IMR-90 (cell line): ENCODE measurements at regions not wholly inside any gene's neighbourhood (a gene's known extent, or its start where the extent isn't known, plus 50 kb on each side); places are given as distances from the start of the nearest gene placed in this dataset.

ENCODE experiments used
- ATAC-seq: fragments of 200-7000 bp; cut with Tn5 transposase; 2 replicates; pipeline ENCODE4 v1.9.1; 2020; ENCODE audit warnings: low read depth, mild to moderate bottlenecking, moderate library complexity
- BruUV-seq: library from RNA; stranded (reverse); fragments of 400-500 nt; replicated peaks from 2 replicates; lab custom pipeline; 2021; lab: Mats Ljungman, UMichigan
- CTCF ChIA-PET: fragments of 300-600 bp; formaldehyde crosslinking; extraction: SDS; loops from one replicate; lab custom pipeline; 2021; ENCODE audit warnings: antibody characterized with exemption; lab: Yijun Ruan, JAX
- POLR2A ChIA-PET: fragments of 300-600 bp; sonication (Branson Sonifier 250); formaldehyde crosslinking; loops from one replicate; lab custom pipeline; 2022; ENCODE audit warnings: antibody characterized with exemption; ENCODE audit not compliant: unreplicated experiment; lab: Charles Lee
- DNase-seq: peaks from one replicate; pipeline ENCODE4 v3.0.0; 2013
- H2AFZ ChIP-seq: replicated peaks from 2 replicates; pipeline ENCODE3; 2013; ENCODE audit warnings: low read length, mild to moderate bottlenecking; ENCODE audit not compliant: poor library complexity
- H2AK5ac ChIP-seq: 2 replicates; pipeline ENCODE4 v1.6.1; 2013; ENCODE audit warnings: low read depth, low read length, inconsistent platforms
- H2AK9ac ChIP-seq: replicated peaks from 2 replicates; pipeline ENCODE3; 2013; ENCODE audit warnings: mild to moderate bottlenecking, low read depth, low read length, moderate library complexity; ENCODE audit not compliant: poor library complexity
- H2BK120ac ChIP-seq: 2 replicates; pipeline ENCODE4 v1.6.1; 2013; ENCODE audit warnings: low read depth, low read length, inconsistent platforms
- H2BK15ac ChIP-seq: 3 replicates; pipeline ENCODE4 v1.6.1; 2013; ENCODE audit warnings: low read depth, low read length, inconsistent platforms
- H2BK20ac ChIP-seq: 2 replicates; pipeline ENCODE4 v1.6.1; 2013; ENCODE audit warnings: low read depth, mild to moderate bottlenecking, inconsistent platforms, low read length, moderate library complexity
- H2BK5ac ChIP-seq: 2 replicates; pipeline ENCODE4 v1.6.1; 2013; ENCODE audit warnings: mild to moderate bottlenecking, low read depth, low read length, inconsistent platforms; ENCODE audit not compliant: poor library complexity, severe bottlenecking
- H3K14ac ChIP-seq: replicated peaks from 2 replicates; pipeline ENCODE4 v1.6.1; 2013; ENCODE audit warnings: low read depth, low read length, inconsistent platforms
- H3K18ac ChIP-seq: 2 replicates; pipeline ENCODE4 v1.6.1; 2013; ENCODE audit warnings: low read depth, low read length, control low read depth
- H3K23ac ChIP-seq: 2 replicates; pipeline ENCODE4 v1.6.1; 2013; ENCODE audit warnings: low read depth, low read length, inconsistent platforms
- H3K27ac ChIP-seq: 2 replicates; pipeline ENCODE4 v1.5.1; 2013; ENCODE audit warnings: mild to moderate bottlenecking, control low read depth, low read length; ENCODE audit not compliant: insufficient read depth
- H3K27me3 ChIP-seq: 2 replicates; pipeline ENCODE4 v1.6.1; 2013; ENCODE audit warnings: low read length; ENCODE audit not compliant: control insufficient read depth, insufficient read depth
- H3K36me3 ChIP-seq: 2 replicates; pipeline ENCODE4 v1.6.1; 2013; ENCODE audit warnings: low read length, mixed read lengths; ENCODE audit not compliant: control insufficient read depth, insufficient read depth
- H3K4ac ChIP-seq: 2 replicates; pipeline ENCODE4 v1.6.1; 2013; ENCODE audit warnings: low read depth, low read length, inconsistent platforms
- H3K4me1 ChIP-seq: 2 replicates; pipeline ENCODE4 v1.6.1; 2013; ENCODE audit warnings: low read length, mixed read lengths; ENCODE audit not compliant: control insufficient read depth, insufficient read depth
- H3K4me2 ChIP-seq: 2 replicates; pipeline ENCODE4 v1.6.1; 2013; ENCODE audit warnings: low read depth, mild to moderate bottlenecking, control low read depth, low read length, moderate library complexity
- H3K4me3 ChIP-seq: 2 replicates; pipeline ENCODE4 v1.5.1; 2013; ENCODE audit warnings: low read depth, mild to moderate bottlenecking, control low read depth, low read length, moderate library complexity; ENCODE audit not compliant: insufficient read depth
- H3K56ac ChIP-seq: 2 replicates; pipeline ENCODE4 v1.6.1; 2013; ENCODE audit warnings: low read length, inconsistent platforms; ENCODE audit not compliant: insufficient read depth; ENCODE audit errors: extremely low read depth
- H3K79me1 ChIP-seq, 2 experiments: 2 replicates each; pipeline ENCODE4 v1.6.1; 2013; ENCODE audit warnings: low read length in 2 of 2, inconsistent platforms in 1 of 2, low read depth in 1 of 2
- H3K9ac ChIP-seq: 2 replicates; pipeline ENCODE4 v1.6.1; 2013; ENCODE audit warnings: low read depth, low read length, control low read depth
- H3K9me1 ChIP-seq: 2 replicates; pipeline ENCODE4 v1.6.1; 2013; ENCODE audit warnings: low read length, inconsistent platforms; ENCODE audit not compliant: insufficient read depth
- H3K9me3 ChIP-seq: 2 replicates; pipeline ENCODE4 v1.6.1; 2013; ENCODE audit warnings: low read length; ENCODE audit not compliant: control insufficient read depth, insufficient read depth
- H4K20me1 ChIP-seq: 2 replicates; pipeline ENCODE4 v1.6.1; 2013; ENCODE audit warnings: low read length, inconsistent platforms; ENCODE audit not compliant: insufficient read depth
- H4K5ac ChIP-seq: 2 replicates; pipeline ENCODE4 v1.6.1; 2013; ENCODE audit warnings: mild to moderate bottlenecking, low read depth, low read length, control low read depth
- H4K8ac ChIP-seq, 2 experiments: 2 replicates each; pipeline ENCODE4 v1.6.1; 2013; ENCODE audit warnings: low read depth in 2 of 2, low read length in 2 of 2, control low read depth in 1 of 2, inconsistent platforms in 1 of 2
- H4K91ac ChIP-seq: 2 replicates; pipeline ENCODE4 v1.6.1; 2013; ENCODE audit warnings: low read depth, low read length, inconsistent platforms; ENCODE audit not compliant: insufficient read depth
- BHLHE40 ChIP-seq: fragments of 150-350 bp; IDR thresholded peaks from 2 replicates; pipeline ENCODE4 v1.6.1; 2016; ENCODE audit warnings: mild to moderate bottlenecking, low read depth, low read length
- CEBPB ChIP-seq: IDR thresholded peaks from 2 replicates; pipeline ENCODE4 v1.6.1; 2012; ENCODE audit warnings: low read depth, low read length, improper control_type of control experiment
- ELK1 ChIP-seq: fragments of 150-350 bp; IDR thresholded peaks from 2 replicates; pipeline ENCODE4 v1.6.1; 2016; ENCODE audit warnings: low read depth, mild to moderate bottlenecking, low read length, moderate library complexity, borderline replicate concordance
- FOS ChIP-seq: fragments of 150-350 bp; IDR thresholded peaks from 2 replicates; pipeline ENCODE4 v1.6.1; 2016; ENCODE audit warnings: low read depth, low read length
- MAFK ChIP-seq: IDR thresholded peaks from 2 replicates; pipeline ENCODE4 v1.6.1; 2012; ENCODE audit warnings: low read depth, low read length, improper control_type of control experiment
- MAZ ChIP-seq: IDR thresholded peaks from 2 replicates; pipeline ENCODE4 v1.6.1; 2012; ENCODE audit warnings: low read depth, mild to moderate bottlenecking, low read length, improper control_type of control experiment, moderate library complexity, borderline replicate concordance
- MXI1 ChIP-seq: IDR thresholded peaks from 2 replicates; pipeline ENCODE4 v1.6.1; 2012; ENCODE audit warnings: low read depth, mild to moderate bottlenecking, low read length, moderate library complexity, borderline replicate concordance
- NFE2L2 ChIP-seq: fragments of 150-350 bp; IDR thresholded peaks from 2 replicates; pipeline ENCODE4 v1.6.1; 2016; ENCODE audit warnings: low read depth, mild to moderate bottlenecking, low read length
- POLR2A ChIP-seq: IDR thresholded peaks from 2 replicates; pipeline ENCODE4 v1.6.1; 2012; ENCODE audit warnings: mild to moderate bottlenecking, low read depth, low read length
- RCOR1 ChIP-seq: IDR thresholded peaks from 2 replicates; pipeline ENCODE4 v1.6.1; 2012; ENCODE audit warnings: mild to moderate bottlenecking, low read length, improper control_type of control experiment; ENCODE audit not compliant: insufficient replicate concordance
- RFX5 ChIP-seq: IDR thresholded peaks from 2 replicates; pipeline ENCODE4 v1.8.0; 2012; ENCODE audit warnings: low read depth, mild to moderate bottlenecking, low read length, moderate library complexity
- SMC3 ChIP-seq: fragments of 150-350 bp; IDR thresholded peaks from 2 replicates; pipeline ENCODE4 v1.6.1; 2016; ENCODE audit warnings: low read depth, mild to moderate bottlenecking, antibody characterized with exemption, low read length, moderate library complexity
- WGBS, 2 experiments: methylation state at CpG; one replicate each; pipeline versions ENCODE4 v1.1.5 to v1.1.7; 2013; ENCODE audit warnings: missing lambda C conversion rate in 2 of 2; ENCODE audit not compliant: insufficient read length in 1 of 2; ENCODE audit errors: extremely low coverage in 2 of 2; 5-methylcytosine and 5-hydroxymethylcytosine counted together
- dilution Hi-C: fragments of 300-500 bp; cut with HindIII; formaldehyde crosslinking; loops from one replicate; pipeline ENCODE4 v1.14.3; 2018; ENCODE audit warnings: low sequenced_read_pairs; ENCODE audit not compliant: unreplicated experiment
- in situ Hi-C: fragments of 300-500 bp; cut with MboI; formaldehyde crosslinking; loops from 3 replicates; pipeline ENCODE4 v1.14.3; 2019; ENCODE audit warnings: low sequenced_read_pairs, inconsistent platforms, mixed read lengths
- intact Hi-C: fragments of 100-400 bp; cut with micrococcal nuclease; formaldehyde crosslinking; loops from 2 replicates; pipeline ENCODE4 v1.10.0; 2022
- TF ChIP-seq, protein P1 (sequence below): fragments of 150-350 bp; IDR thresholded peaks from 2 replicates; pipeline ENCODE4 v1.6.1; 2017; ENCODE audit warnings: mild to moderate bottlenecking, antibody characterized with exemption, low read length, low read depth
- TF ChIP-seq, protein P2 (sequence below): conservative IDR thresholded peaks from 2 replicates; pipeline ENCODE4 v1.5.1; 2012; ENCODE audit warnings: mild to moderate bottlenecking, low read depth, low read length, improper control_type of control experiment

DNA sequence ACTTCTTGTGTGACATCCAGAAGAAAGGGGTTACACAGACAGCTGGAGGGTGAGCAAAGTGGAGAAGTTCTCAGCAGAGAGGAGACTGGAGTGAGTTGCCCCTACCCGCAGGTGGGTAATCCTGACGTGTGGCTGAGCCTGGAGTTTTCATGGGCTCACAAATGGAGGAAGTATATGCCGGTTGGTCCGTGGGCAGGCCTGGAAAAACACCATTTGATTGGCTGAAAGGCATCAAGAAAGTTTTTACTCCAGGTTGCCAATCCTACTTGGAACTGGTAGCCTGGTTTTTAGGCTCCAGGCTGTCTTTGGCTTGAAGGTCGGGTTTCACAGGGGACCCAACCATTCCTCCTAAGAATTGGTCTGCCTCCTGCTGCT lies 1177.4 kb upstream of the LRRTM1 start:
- H4K91ac ChIP-seq = no peak overlapping the region
- H2BK15ac ChIP-seq = no peak overlapping the region
- H3K9me1 ChIP-seq = no peaks in the 10 kb centered on the region
- no peak for TF ChIP-seq FOS
- TF ChIP-seq ELK1 = no peak
- TF ChIP-seq, protein P1, sequence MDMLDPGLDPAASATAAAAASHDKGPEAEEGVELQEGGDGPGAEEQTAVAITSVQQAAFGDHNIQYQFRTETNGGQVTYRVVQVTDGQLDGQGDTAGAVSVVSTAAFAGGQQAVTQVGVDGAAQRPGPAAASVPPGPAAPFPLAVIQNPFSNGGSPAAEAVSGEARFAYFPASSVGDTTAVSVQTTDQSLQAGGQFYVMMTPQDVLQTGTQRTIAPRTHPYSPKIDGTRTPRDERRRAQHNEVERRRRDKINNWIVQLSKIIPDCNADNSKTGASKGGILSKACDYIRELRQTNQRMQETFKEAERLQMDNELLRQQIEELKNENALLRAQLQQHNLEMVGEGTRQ = no peak
- TF ChIP-seq SMC3 = no peak
- TF ChIP-seq RFX5 = no peak
- TF ChIP-seq MAZ = no peak
- no peak for TF ChIP-seq RCOR1
- TF ChIP-seq POLR2A = no peak
- TF ChIP-seq MAFK = no peak
- TF ChIP-seq, protein P2, sequence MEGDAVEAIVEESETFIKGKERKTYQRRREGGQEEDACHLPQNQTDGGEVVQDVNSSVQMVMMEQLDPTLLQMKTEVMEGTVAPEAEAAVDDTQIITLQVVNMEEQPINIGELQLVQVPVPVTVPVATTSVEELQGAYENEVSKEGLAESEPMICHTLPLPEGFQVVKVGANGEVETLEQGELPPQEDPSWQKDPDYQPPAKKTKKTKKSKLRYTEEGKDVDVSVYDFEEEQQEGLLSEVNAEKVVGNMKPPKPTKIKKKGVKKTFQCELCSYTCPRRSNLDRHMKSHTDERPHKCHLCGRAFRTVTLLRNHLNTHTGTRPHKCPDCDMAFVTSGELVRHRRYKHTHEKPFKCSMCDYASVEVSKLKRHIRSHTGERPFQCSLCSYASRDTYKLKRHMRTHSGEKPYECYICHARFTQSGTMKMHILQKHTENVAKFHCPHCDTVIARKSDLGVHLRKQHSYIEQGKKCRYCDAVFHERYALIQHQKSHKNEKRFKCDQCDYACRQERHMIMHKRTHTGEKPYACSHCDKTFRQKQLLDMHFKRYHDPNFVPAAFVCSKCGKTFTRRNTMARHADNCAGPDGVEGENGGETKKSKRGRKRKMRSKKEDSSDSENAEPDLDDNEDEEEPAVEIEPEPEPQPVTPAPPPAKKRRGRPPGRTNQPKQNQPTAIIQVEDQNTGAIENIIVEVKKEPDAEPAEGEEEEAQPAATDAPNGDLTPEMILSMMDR = no peak
- no peak for TF ChIP-seq NFE2L2
- TF ChIP-seq MXI1 = no peak
- TF ChIP-seq CEBPB = no peak
- TF ChIP-seq BHLHE40 = no peak
- peaks cover 10% of the 10 kb centered on the region; the same call in 1 of the 2 replicates for H3K9me3 ChIP-seq
- no peak overlapping the region for H2AK5ac ChIP-seq
- no peak overlapping the region for H2AFZ ChIP-seq
- no peak overlapping the region for H3K23ac ChIP-seq
- H3K4me3 ChIP-seq = no peak overlapping the region
- no peak overlapping the region for H4K8ac ChIP-seq
- H3K4me1 ChIP-seq = no peaks in the 10 kb centered on the region
- H3K27ac ChIP-seq = no peak overlapping the region
- no peak overlapping the region for H3K4ac ChIP-seq
- intact Hi-C loops = no loop called here
- no peak for DNase-seq
- H3K9ac ChIP-seq = no peak overlapping the region
- H2BK120ac ChIP-seq = no peak overlapping the region
- no peak overlapping the region for H3K4me2 ChIP-seq
- H3K14ac ChIP-seq = no peak overlapping the region
- no TSS peak for BruUV-seq
- no peaks in the 10 kb centered on the region for H3K79me1 ChIP-seq
- H2AK9ac ChIP-seq = no peak overlapping the region
- ATAC-seq = no peak
- in situ Hi-C loops = no loop called here
- ChIA-PET CTCF (no interaction called here), POLR2A (no interaction called here)
- no peak overlapping the region for H4K5ac ChIP-seq
- no peaks in the 10 kb centered on the region for H3K36me3 ChIP-seq
- no peak overlapping the region for H3K56ac ChIP-seq
- no peak overlapping the region for H3K18ac ChIP-seq
- H3K27me3 ChIP-seq = no peaks in the 10 kb centered on the region
- no peak overlapping the region for H2BK20ac ChIP-seq
- no peak overlapping the region for H2BK5ac ChIP-seq
- H4K20me1 ChIP-seq = no peaks in the 10 kb centered on the region
- WGBS, 2 experiments = no CpG with 5 or more reads among the region's 5 CpGs
- dilution Hi-C loops = no loop called here
